Aorta (tissue), 5 donors: ENCODE measurements at regions not wholly inside any gene's neighbourhood (a gene's known extent, or its start where the extent isn't known, plus 50 kb on each side); places are given as distances from the start of the nearest gene placed in this dataset.

Experiments
- ATAC-seq: fragments of 200-7000 bp; cut with Tn5 transposase; one replicate; pipeline ENCODE4 v1.9.1; 2022; ENCODE audit warnings: moderate library complexity; ENCODE audit not compliant: low FRiP score
- DNase-seq, 2 donors: peaks; one replicate each; pipeline ENCODE4 v3.0.0-alpha.2; 2020
- H3K27ac ChIP-seq, 2 donors: one replicate each; pipeline ENCODE4 v1.5.1; 2013; ENCODE audit warnings: low read length in 2 of 2, mild to moderate bottlenecking in 2 of 2, moderate library complexity in 2 of 2, control low read depth in 1 of 2, inconsistent platforms in 1 of 2, low read depth in 1 of 2
- H3K27me3 ChIP-seq, 2 donors: one replicate each; pipeline ENCODE4 v1.6.1; 2013; ENCODE audit warnings: control low read depth in 1 of 2, low read length in 1 of 2, mild to moderate bottlenecking in 1 of 2, moderate library complexity in 1 of 2; ENCODE audit not compliant: insufficient read depth in 2 of 2, control insufficient read depth in 1 of 2
- H3K36me3 ChIP-seq, 2 donors: one replicate each; pipeline ENCODE4 v1.6.1; 2013; ENCODE audit warnings: control low read depth in 1 of 2, low read length in 1 of 2, mild to moderate bottlenecking in 1 of 2; ENCODE audit not compliant: insufficient read depth in 2 of 2, control insufficient read depth in 1 of 2
- H3K4me1 ChIP-seq, 2 donors: one replicate each; pipeline ENCODE4 v1.6.1; 2013; ENCODE audit warnings: low read length in 2 of 2, control low read depth in 1 of 2, mild to moderate bottlenecking in 1 of 2, moderate library complexity in 1 of 2; ENCODE audit not compliant: insufficient read depth in 2 of 2, control insufficient read depth in 1 of 2
- H3K4me3 ChIP-seq, 2 donors: one replicate each; pipeline ENCODE4 v1.5.1; 2013; ENCODE audit warnings: low read length in 2 of 2, control low read depth in 1 of 2, mild to moderate bottlenecking in 1 of 2
- H3K9me3 ChIP-seq: one replicate; pipeline ENCODE4 v1.6.1; 2013; ENCODE audit warnings: mild to moderate bottlenecking, low read length; ENCODE audit not compliant: control insufficient read depth
- WGBS, 2 donors: extraction: QIAGEN DNeasy Blood & Tissue Kit; methylation state at CpG; one replicate each; pipeline ENCODE4 v1.1.7; 2013; 5-methylcytosine and 5-hydroxymethylcytosine counted together
- intact Hi-C, 2 donors: fragments of 100-400 bp; cut with DNase I; formaldehyde crosslinking; loops; one replicate each; pipeline versions ENCODE4 v1.14.2 to v1.15.0; 2022
- donor health status: healthy with polysubstance abuse.
- donor health status: Bipolar disorder and iron deficiency.
- donor health status: DM: no; HTN: no; CAD: no.
- donor health status: DM: no; HTN: no; CAD: no.
- donor health status: DM: yes; HTN: yes; CAD: no.

- no peak for ATAC-seq
These were observed 126.6 kb upstream of the ST8SIA2 start for GRCh38 chr15:92266796-92267685.

GRCh38 chr15:92268900-92269299, 124.8 kb upstream of the ST8SIA2 start:
- ATAC-seq: no peak
- H3K4me3 ChIP-seq: no peak overlapping the region
- WGBS, 2 donors: 56 to 69% methylated on average over 3 of the region's 3 CpGs
- no peak for DNase-seq
- intact Hi-C loops: no loop called here
- peaks cover 5% of the 10 kb centered on the region for H3K9me3 ChIP-seq
- H3K36me3 ChIP-seq: no peaks in the 10 kb centered on the region
- H3K27ac ChIP-seq: no peak overlapping the region
- H3K27me3 ChIP-seq: no peaks in the 10 kb centered on the region
- H3K4me1 ChIP-seq: no peaks in the 10 kb centered on the region

More at GRCh38 chr15:92266796-92267685, 126.6 kb upstream of the ST8SIA2 start:
- no peak overlapping the region for H3K27ac ChIP-seq
- H3K4me1 ChIP-seq: no peaks in the 10 kb centered on the region
- intact Hi-C loops: no loop called here
- no peak for DNase-seq
- no peak overlapping the region for H3K4me3 ChIP-seq
- no peaks in the 10 kb centered on the region for H3K27me3 ChIP-seq
- WGBS, 2 donors: 65 to 66% methylated on average over 14 of the region's 14 CpGs
- no peaks in the 10 kb centered on the region for H3K36me3 ChIP-seq
- H3K9me3 ChIP-seq: peaks cover 5% of the 10 kb centered on the region

GRCh38 chr15:92271179-92271578, 122.5 kb upstream of the ST8SIA2 start:
- no peaks in the 10 kb centered on the region for H3K36me3 ChIP-seq
- ATAC-seq (no peak), DNase-seq (no peak)
- WGBS, 2 donors: 53 to 55% methylated on average over 1 of the region's 1 CpG
- H3K27ac ChIP-seq: no peak overlapping the region
- intact Hi-C loops: no loop called here
- no peaks in the 10 kb centered on the region for H3K27me3 ChIP-seq
- no peaks in the 10 kb centered on the region for H3K4me1 ChIP-seq
- H3K9me3 ChIP-seq: peaks cover 3% of the 10 kb centered on the region
- no peak overlapping the region for H3K4me3 ChIP-seq

- ATAC-seq (no peak), DNase-seq (no peak)
- Histone ChIP-seq H3K36me3 (no peaks in the 10 kb centered on the region), H3K9me3 (peaks cover 3% of the 10 kb centered on the region), H3K27me3 (no peaks in the 10 kb centered on the region), H3K27ac (no peak overlapping the region), H3K4me1 (no peaks in the 10 kb centered on the region), H3K4me3 (no peak overlapping the region)
- 93 to 94% methylated on average over 1 of the region's 1 CpG for WGBS, 2 donors
- intact Hi-C loops: no loop called here
These were observed 121.6 kb upstream of the ST8SIA2 start for GRCh38 chr15:92272106-92272505.

DNA sequence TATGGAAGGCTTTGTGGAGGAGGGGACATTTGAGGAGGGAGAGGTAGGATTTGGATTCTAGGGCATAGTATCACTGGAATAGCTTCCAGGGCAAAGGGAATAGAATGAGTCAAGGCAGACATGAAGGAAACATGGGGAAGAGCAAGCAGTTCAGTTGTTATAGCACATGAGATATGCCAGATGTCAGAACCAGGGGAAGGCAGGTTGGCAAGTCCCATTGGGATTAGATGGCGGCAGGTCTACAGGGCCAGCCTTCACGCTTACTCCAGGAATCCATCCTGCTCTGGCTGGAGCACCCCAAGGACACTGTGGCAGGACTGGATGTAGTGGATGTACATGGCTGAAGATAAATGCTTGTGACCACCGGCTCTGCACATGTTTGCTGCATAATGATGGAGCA, 120.4 kb upstream of the ST8SIA2 start:
- Histone ChIP-seq H3K4me1 (no peaks in the 10 kb centered on the region), H3K36me3 (no peaks in the 10 kb centered on the region), H3K9me3 (peaks cover 1% of the 10 kb centered on the region), H3K27ac (no peak overlapping the region), H3K4me3 (no peak overlapping the region), H3K27me3 (no peaks in the 10 kb centered on the region)
- WGBS, 2 donors: 81 to 88% methylated on average over 3 of the region's 3 CpGs
- intact Hi-C loops: no loop called here
- ATAC-seq: no peak
- DNase-seq: no peak

- Histone ChIP-seq H3K27ac (no peak overlapping the region), H3K4me1 (no peaks in the 10 kb centered on the region), H3K9me3 (peaks cover 1% of the 10 kb centered on the region), H3K36me3 (no peaks in the 10 kb centered on the region), H3K27me3 (no peaks in the 10 kb centered on the region), H3K4me3 (no peak overlapping the region)
- WGBS, 2 donors: 42 to 59% methylated on average over 6 of the region's 6 CpGs
- DNase-seq (no peak), ATAC-seq (no peak)
- intact Hi-C loops: no loop called here
These were observed 120.0 kb upstream of the ST8SIA2 start for GRCh38 chr15:92273723-92274122.

- H3K4me3 ChIP-seq: no peak overlapping the region
- H3K36me3 ChIP-seq: no peaks in the 10 kb centered on the region
- DNase-seq: no peak
- 0 to 56% methylated on average over 1 of the region's 1 CpG for WGBS, 2 donors
- H3K27ac ChIP-seq: no peak overlapping the region
- H3K4me1 ChIP-seq: no peaks in the 10 kb centered on the region
- intact Hi-C loops: no loop called here
- no peak for ATAC-seq
- no peaks in the 10 kb centered on the region for H3K9me3 ChIP-seq
- H3K27me3 ChIP-seq: no peaks in the 10 kb centered on the region
These were observed 115.9 kb upstream of the ST8SIA2 start for GRCh38 chr15:92277776-92278175.

GRCh38 chr15:92283813-92284212, 109.9 kb upstream of the ST8SIA2 start:
- intact Hi-C loops: no loop called here

DNA sequence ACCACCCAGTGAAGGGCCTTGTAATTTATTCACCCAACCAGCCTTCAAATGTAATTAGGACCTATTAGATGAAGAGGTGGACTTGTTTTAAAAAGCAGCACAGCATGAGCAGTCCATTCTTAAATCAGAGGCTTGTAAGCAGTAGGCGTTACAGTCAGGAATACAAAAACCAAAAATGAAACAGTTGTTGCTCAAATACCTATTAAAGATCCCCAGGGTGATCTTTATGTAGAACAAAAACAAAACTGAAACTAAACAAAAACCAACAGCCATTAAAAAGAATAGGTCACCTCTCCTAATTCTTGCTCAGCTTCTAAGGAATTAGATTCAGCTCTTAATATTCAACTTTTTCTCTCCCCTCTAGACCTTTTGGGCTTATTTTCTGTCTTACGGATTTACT, 104.9 kb upstream of the ST8SIA2 start:
- Histone ChIP-seq H3K4me1 (no peaks in the 10 kb centered on the region), H3K27ac (no peak overlapping the region), H3K9me3 (no peaks in the 10 kb centered on the region), H3K4me3 (no peak overlapping the region), H3K27me3 (peaks cover 0 to 2% of the 10 kb centered on the region in 2 donors), H3K36me3 (no peaks in the 10 kb centered on the region)
- WGBS, 2 donors: 72 to 81% methylated on average over 2 of the region's 2 CpGs
- ATAC-seq: no peak
- no peak for DNase-seq
- intact Hi-C loops: no loop called here

More at GRCh38 chr15:92283813-92284212, 109.9 kb upstream of the ST8SIA2 start:
- Histone ChIP-seq H3K4me3 (no peak overlapping the region), H3K27ac (no peak overlapping the region), H3K9me3 (no peaks in the 10 kb centered on the region), H3K36me3 (no peaks in the 10 kb centered on the region), H3K27me3 (no peaks in the 10 kb centered on the region), H3K4me1 (no peaks in the 10 kb centered on the region)
- DNase-seq: no peak
- 24 to 30% methylated on average over 2 of the region's 2 CpGs for WGBS, 2 donors
- ATAC-seq: no peak
